ENCODE measurements at regions not wholly inside any gene's neighbourhood (a gene's known extent, or its start where the extent isn't known, plus 50 kb on each side); places are given as distances from the start of the nearest gene placed in this dataset.

DNA sequence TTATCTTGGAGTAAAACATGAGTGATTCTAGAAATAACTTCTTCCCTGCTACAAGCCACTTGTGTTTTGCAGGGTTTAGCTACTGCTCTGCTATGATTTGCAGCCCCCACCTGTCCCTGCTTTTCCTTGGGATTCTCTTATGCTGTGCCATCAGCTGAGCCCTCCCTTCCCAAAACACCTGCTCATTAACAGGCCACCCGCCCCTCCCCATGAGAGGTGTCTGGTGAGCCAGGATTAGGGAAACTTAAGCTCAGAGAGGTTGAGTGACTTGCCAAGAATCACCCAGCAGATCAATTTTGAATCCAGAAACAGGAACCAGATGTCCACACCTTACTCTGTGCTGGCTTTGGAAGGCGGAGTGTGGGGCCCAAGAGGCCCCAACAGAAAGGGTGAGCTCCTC is 111.7 kb upstream of the CXCL14 start:
- TF ChIP-seq ZNF274 (IDR thresholded peaks at IDR 0.05; ENCODE audit: low read depth, low read length) (no peak), SUZ12 (IDR thresholded peaks at IDR 0.05; ENCODE audit: extremely low read depth, insufficient read depth, insufficient read length) (no peak)

All from NT2/D1 (cell line).